ENCODE measurements at regions not wholly inside any gene's neighbourhood (a gene's known extent, or its start where the extent isn't known, plus 50 kb on each side); places are given as distances from the start of the nearest gene placed in this dataset.

DNA sequence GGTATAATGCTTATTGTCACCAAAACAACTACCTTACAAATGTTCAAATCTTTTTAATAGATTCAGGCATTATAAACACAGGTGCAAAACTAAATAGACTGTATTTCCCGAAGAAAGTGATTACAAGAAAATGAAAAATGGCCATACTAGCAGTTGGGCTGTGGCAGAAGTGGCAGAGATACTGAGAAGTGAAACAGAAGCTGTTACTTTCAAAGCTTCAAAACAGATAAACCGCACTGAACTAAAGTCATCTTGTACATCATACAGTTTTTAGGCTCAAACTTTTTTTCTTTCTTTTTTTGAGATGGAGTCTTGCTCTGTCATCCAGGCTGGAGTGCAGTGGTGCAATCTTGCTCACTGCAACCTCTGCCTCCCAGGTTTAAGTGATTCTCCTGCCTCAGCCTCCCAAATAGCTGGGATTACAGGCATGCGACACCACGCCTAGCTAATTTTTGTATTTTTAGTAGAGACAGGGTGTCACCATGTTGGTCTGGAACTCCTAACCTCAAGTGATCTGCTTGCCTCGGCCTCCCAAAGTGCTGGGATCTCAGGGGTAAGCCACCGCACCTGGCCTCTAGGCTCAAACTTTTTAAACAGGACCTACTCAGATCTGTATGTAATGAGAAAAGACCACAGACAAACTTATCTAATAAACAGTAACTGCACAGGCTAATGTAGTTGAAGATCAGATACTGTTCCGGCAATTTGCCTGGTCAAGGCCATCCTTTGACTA lies 77.9 kb upstream of the SATB2 start:
- TF ChIP-seq, protein P1, sequence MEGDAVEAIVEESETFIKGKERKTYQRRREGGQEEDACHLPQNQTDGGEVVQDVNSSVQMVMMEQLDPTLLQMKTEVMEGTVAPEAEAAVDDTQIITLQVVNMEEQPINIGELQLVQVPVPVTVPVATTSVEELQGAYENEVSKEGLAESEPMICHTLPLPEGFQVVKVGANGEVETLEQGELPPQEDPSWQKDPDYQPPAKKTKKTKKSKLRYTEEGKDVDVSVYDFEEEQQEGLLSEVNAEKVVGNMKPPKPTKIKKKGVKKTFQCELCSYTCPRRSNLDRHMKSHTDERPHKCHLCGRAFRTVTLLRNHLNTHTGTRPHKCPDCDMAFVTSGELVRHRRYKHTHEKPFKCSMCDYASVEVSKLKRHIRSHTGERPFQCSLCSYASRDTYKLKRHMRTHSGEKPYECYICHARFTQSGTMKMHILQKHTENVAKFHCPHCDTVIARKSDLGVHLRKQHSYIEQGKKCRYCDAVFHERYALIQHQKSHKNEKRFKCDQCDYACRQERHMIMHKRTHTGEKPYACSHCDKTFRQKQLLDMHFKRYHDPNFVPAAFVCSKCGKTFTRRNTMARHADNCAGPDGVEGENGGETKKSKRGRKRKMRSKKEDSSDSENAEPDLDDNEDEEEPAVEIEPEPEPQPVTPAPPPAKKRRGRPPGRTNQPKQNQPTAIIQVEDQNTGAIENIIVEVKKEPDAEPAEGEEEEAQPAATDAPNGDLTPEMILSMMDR (IDR thresholded peaks at IDR 0.05), result no peak
- TF ChIP-seq SIN3A (IDR thresholded peaks at IDR 0.05; ENCODE audit: borderline replicate concordance, insufficient read depth, low read depth, low read length) (no peak), POLR2AphosphoS5 (IDR thresholded peaks at IDR 0.05; ENCODE audit: low read depth, low read length) (no peak)
